H1 (cell line): ENCODE measurements at regions not wholly inside any gene's neighbourhood (a gene's known extent, or its start where the extent isn't known, plus 50 kb on each side); places are given as distances from the start of the nearest gene placed in this dataset.

Experiments
- CTCF ChIA-PET: fragments of 300-600 bp; sonication (Branson Sonifier 250); formaldehyde crosslinking; loops from one replicate; lab custom pipeline; 2021; ENCODE audit not compliant: partially characterized antibody; lab: Charles Lee
- POLR2A ChIA-PET: fragments of 300-600 bp; sonication (Branson Sonifier 250); formaldehyde crosslinking; loops from one replicate; lab custom pipeline; 2021; ENCODE audit warnings: inconsistent platforms; ENCODE audit not compliant: partially characterized antibody; lab: Charles Lee
- DNase-seq, 2 experiments: peaks; one replicate each; pipeline versions ENCODE4 v3.0.0 to v3.0.0-alpha.2; 2010 to 2022; ENCODE audit warnings: low spot score in 2 of 2, low read depth in 1 of 2, mixed read lengths in 1 of 2
- FAIRE-seq: peaks from 2 replicates; lab custom pipeline; 2011; peaks lifted over from hg19 to GRCh38; lab: Jason Lieb, UNC
- H2AFZ ChIP-seq: 2 replicates; pipeline ENCODE4 v1.8.1; 2012; ENCODE audit warnings: low read length, inconsistent platforms
- H2AK5ac ChIP-seq: 2 replicates; pipeline ENCODE4 v1.6.1; 2013; ENCODE audit warnings: low read depth, low read length
- H2BK120ac ChIP-seq: replicated peaks from 2 replicates; pipeline ENCODE3; 2013; ENCODE audit warnings: low read depth, low read length, inconsistent platforms
- H2BK12ac ChIP-seq: 2 replicates; pipeline ENCODE4 v1.6.1; 2013; ENCODE audit warnings: low read depth, low read length
- H2BK15ac ChIP-seq: 2 replicates; pipeline ENCODE4 v1.6.1; 2013; ENCODE audit warnings: low read length
- H2BK20ac ChIP-seq: 2 replicates; pipeline ENCODE4 v1.6.1; 2013; ENCODE audit warnings: low read length
- H2BK5ac ChIP-seq: 2 replicates; pipeline ENCODE4 v1.6.1; 2013; ENCODE audit warnings: low read depth, low read length
- H3K14ac ChIP-seq: 2 replicates; pipeline ENCODE4 v1.6.1; 2013; ENCODE audit warnings: inconsistent platforms; ENCODE audit not compliant: insufficient read length
- H3K18ac ChIP-seq: 2 replicates; pipeline ENCODE4 v1.6.1; 2013; ENCODE audit warnings: low read length; ENCODE audit errors: extremely low read depth
- H3K23ac ChIP-seq: 2 replicates; pipeline ENCODE4 v1.6.1; 2013; ENCODE audit warnings: inconsistent platforms; ENCODE audit not compliant: insufficient read length
- H3K23me2 ChIP-seq: 2 replicates; pipeline ENCODE4 v1.6.1; 2013; ENCODE audit warnings: low read depth, low read length
- H3K27ac ChIP-seq: 2 replicates; pipeline ENCODE4 v1.6.1; 2011; ENCODE audit warnings: low read depth, low read length, inconsistent platforms
- H3K27me3 ChIP-seq, 4 experiments: replicated peaks in 1 of 4; 1 replicate in 1 of 4; 2 replicates in 3 of 4; pipeline versions ENCODE4 v1.6.1 to v1.8.1; 2011 to 2013; ENCODE audit warnings: low read length in 3 of 4, mild to moderate bottlenecking in 3 of 4, inconsistent platforms in 2 of 4, mixed read lengths in 2 of 4, moderate library complexity in 1 of 4; ENCODE audit not compliant: control insufficient read depth in 3 of 4, insufficient read depth in 3 of 4; ENCODE audit errors: extremely low read depth in 1 of 4
- H3K36me3 ChIP-seq, 4 experiments: 2 replicates each; pipeline versions ENCODE4 v1.6.1 to v1.8.1; 2011 to 2013; ENCODE audit warnings: mild to moderate bottlenecking in 4 of 4, low read length in 3 of 4, moderate library complexity in 2 of 4, control low read depth in 1 of 4, inconsistent platforms in 1 of 4; ENCODE audit not compliant: insufficient read depth in 4 of 4, control insufficient read depth in 2 of 4
- H3K4ac ChIP-seq: replicated peaks from 2 replicates; pipeline ENCODE3; 2013; ENCODE audit warnings: low read length, low read depth, mixed read lengths, inconsistent platforms; ENCODE audit not compliant: insufficient read length
- H3K4me1 ChIP-seq, 4 experiments: replicated peaks in 1 of 4; 1 replicate in 1 of 4; 2 replicates in 3 of 4; pipeline versions ENCODE4 v1.6.1 to v1.8.1; 2011 to 2013; ENCODE audit warnings: low read length in 3 of 4, inconsistent platforms in 2 of 4, mixed read lengths in 1 of 4; ENCODE audit not compliant: insufficient read depth in 4 of 4, control insufficient read depth in 3 of 4
- H3K4me2 ChIP-seq, 2 experiments: 2 replicates each; pipeline versions ENCODE4 v1.6.1 to v1.8.1; 2011 to 2013; ENCODE audit warnings: low read depth in 2 of 2, low read length in 2 of 2, control low read depth in 1 of 2, inconsistent platforms in 1 of 2, mild to moderate bottlenecking in 1 of 2; ENCODE audit not compliant: insufficient read depth in 1 of 2
- H3K4me3 ChIP-seq, 4 experiments: fragments of 200-600, 300-600 bp in 1 of 4; sonication (generic), shearing (Covaris generic), sonication (Bioruptor Twin) in 1 of 4; 2 replicates each; pipeline versions ENCODE4 v1.5.1 to v1.8.1; 2011 to 2016; ENCODE audit warnings: low read length in 4 of 4, low read depth in 3 of 4, control low read depth in 2 of 4, inconsistent platforms in 2 of 4, mild to moderate bottlenecking in 2 of 4, mixed read lengths in 1 of 4, moderate library complexity in 1 of 4; ENCODE audit not compliant: insufficient read depth in 2 of 4; ENCODE audit errors: extremely low read depth in 1 of 4
- H3K56ac ChIP-seq: replicated peaks from 2 replicates; pipeline ENCODE3; 2013; ENCODE audit warnings: low read depth, mild to moderate bottlenecking, mixed read lengths, low read length, inconsistent platforms; ENCODE audit not compliant: insufficient read length
- H3K79me1 ChIP-seq: 2 replicates; pipeline ENCODE4 v1.6.1; 2013; ENCODE audit warnings: low read depth, low read length, control low read depth
- H3K79me2 ChIP-seq, 2 experiments: 2 replicates each; pipeline versions ENCODE4 v1.6.1 to v1.8.1; 2012 to 2013; ENCODE audit warnings: low read length in 2 of 2, mild to moderate bottlenecking in 2 of 2, inconsistent platforms in 1 of 2; ENCODE audit not compliant: insufficient read depth in 2 of 2, control insufficient read depth in 1 of 2
- H3K9ac ChIP-seq, 4 experiments: replicated peaks in 1 of 4; 1 replicate in 1 of 4; 2 replicates in 3 of 4; pipeline versions ENCODE4 v1.6.1 to v1.8.1; 2011 to 2013; ENCODE audit warnings: low read depth in 3 of 4, low read length in 3 of 4, control low read depth in 2 of 4, mild to moderate bottlenecking in 2 of 4, moderate library complexity in 2 of 4, inconsistent platforms in 1 of 4; ENCODE audit errors: extremely low read depth in 1 of 4
- H3K9me3 ChIP-seq, 2 experiments: 2 replicates each; pipeline versions ENCODE4 v1.6.1 to v1.8.1; 2012 to 2013; ENCODE audit warnings: mild to moderate bottlenecking in 2 of 2, moderate library complexity in 2 of 2, control low read depth in 1 of 2, inconsistent platforms in 1 of 2, low read depth in 1 of 2, low read length in 1 of 2, mixed read lengths in 1 of 2; ENCODE audit not compliant: insufficient read depth in 2 of 2
- H4K20me1 ChIP-seq, 2 experiments: replicated peaks in 1 of 2; 2 replicates each; pipeline versions ENCODE3 to v1.8.1; 2011 to 2013; ENCODE audit warnings: inconsistent platforms in 2 of 2, low read length in 2 of 2, mild to moderate bottlenecking in 1 of 2; ENCODE audit not compliant: insufficient read depth in 2 of 2, control insufficient read depth in 1 of 2
- H4K5ac ChIP-seq: 2 replicates; pipeline ENCODE4 v1.6.1; 2013; ENCODE audit warnings: low read length, low read depth, mixed read lengths, inconsistent platforms; ENCODE audit not compliant: insufficient read length
- H4K8ac ChIP-seq: 2 replicates; pipeline ENCODE4 v1.8.0; 2013; ENCODE audit warnings: mild to moderate bottlenecking, moderate library complexity, low read length, inconsistent platforms; ENCODE audit not compliant: insufficient read depth; ENCODE audit errors: extremely low read depth
- H4K91ac ChIP-seq: replicated peaks from 2 replicates; pipeline ENCODE3; 2013; ENCODE audit warnings: low read length, mixed read lengths, inconsistent platforms; ENCODE audit not compliant: insufficient read length
- CBX5 ChIP-seq: fragments of 300-800, 300-1000 bp; sonication (generic); IDR thresholded peaks from 2 replicates; pipeline ENCODE4 v1.7.1; 2016; ENCODE audit warnings: antibody characterized with exemption, low read length, low read depth
- CHD2 ChIP-seq: IDR thresholded peaks from 2 replicates; pipeline ENCODE4 v1.6.1; 2012; ENCODE audit warnings: low read length, improper control_type of control experiment
- CTBP2 ChIP-seq: IDR thresholded peaks from 2 replicates; pipeline ENCODE4 v1.7.0; 2011; ENCODE audit warnings: borderline replicate concordance, mild to moderate bottlenecking, moderate library complexity, mixed read lengths, low read length; ENCODE audit not compliant: insufficient read depth, insufficient read length
- EP300 ChIP-seq, 2 experiments: IDR thresholded peaks; 1 replicate in 1 of 2; 2 replicates in 1 of 2; pipeline ENCODE4 v1.6.1; 2011 to 2012; ENCODE audit warnings: low read depth in 2 of 2, low read length in 2 of 2, mild to moderate bottlenecking in 2 of 2, borderline replicate concordance in 1 of 2, inconsistent platforms in 1 of 2, moderate library complexity in 1 of 2
- GABPA ChIP-seq: IDR thresholded peaks from 2 replicates; pipeline ENCODE4 v1.6.1; 2011; ENCODE audit warnings: mild to moderate bottlenecking, low read length, moderate library complexity, borderline replicate concordance; ENCODE audit not compliant: insufficient read depth
- MAX ChIP-seq: IDR thresholded peaks from 2 replicates; pipeline ENCODE4 v1.6.1; 2012; ENCODE audit warnings: inconsistent platforms
- RXRA ChIP-seq: IDR thresholded peaks from 2 replicates; pipeline ENCODE4 v1.6.1; 2011; ENCODE audit warnings: low read depth, mild to moderate bottlenecking, low read length, moderate library complexity; ENCODE audit not compliant: insufficient read depth
- SAP30 ChIP-seq: fragments of 300-600 bp; sonication (generic); IDR thresholded peaks from 2 replicates; pipeline ENCODE4 v1.7.1; 2012; ENCODE audit warnings: low read length, moderate library complexity, mild to moderate bottlenecking, inconsistent platforms; ENCODE audit not compliant: insufficient read depth, insufficient replicate concordance
- SP1 ChIP-seq: IDR thresholded peaks from 2 replicates; pipeline ENCODE4 v1.6.1; 2011; ENCODE audit warnings: low read depth, low read length
- SRF ChIP-seq: IDR thresholded peaks from 2 replicates; pipeline ENCODE4 v1.6.1; 2011; ENCODE audit warnings: mild to moderate bottlenecking, low read depth, low read length, moderate library complexity
- SUZ12 ChIP-seq: fragments of 200-600 bp; sonication (generic); IDR thresholded peaks from 2 replicates; pipeline ENCODE4 v1.6.1; 2012; ENCODE audit warnings: mild to moderate bottlenecking, inconsistent platforms, low read length, moderate library complexity, mixed read lengths
- YY1 ChIP-seq: IDR thresholded peaks from 2 replicates; pipeline ENCODE4 v1.6.1; 2011; ENCODE audit warnings: low read depth, mild to moderate bottlenecking, low read length
- WGBS, 2 experiments: shearing (Covaris generic) in 1 of 2; methylation state at CpG; one replicate each; pipeline versions ENCODE4 v1.1.6 to v1.1.7; 2013 to 2015; ENCODE audit warnings: low lambda C conversion rate in 2 of 2, mixed read lengths in 2 of 2, inconsistent platforms in 1 of 2, low coverage in 1 of 2, missing lambda C conversion rate in 1 of 2; ENCODE audit not compliant: insufficient replicate concordance in 2 of 2, insufficient coverage in 1 of 2, insufficient read length in 1 of 2; ENCODE audit errors: extremely low coverage in 1 of 2, missing lambda C conversion rate in 1 of 2; 5-methylcytosine and 5-hydroxymethylcytosine counted together

- ChIA-PET CTCF (interaction anchor here (1.3 to 2.9 kb wide), 5 partner anchors 24 to 738 kb away, joined by 4 to 32 read pairs (median 6); no protein-coding TSS in a partner anchor), POLR2A (no interaction called here)
- DNase-seq (no peak), FAIRE-seq (no peak)
- Histone ChIP-seq H3K18ac (no peak overlapping the region), H2BK5ac (no peak overlapping the region), H2AK5ac (no peak overlapping the region; the same call in 1 of the 2 replicates), H3K27ac (no peak overlapping the region), H3K9me3 (no peaks in the 10 kb centered on the region), H3K14ac (no peak overlapping the region), H4K91ac (no peak overlapping the region), H3K27me3 (no peaks in the 10 kb centered on the region; a peak in 1 of 7 replicates), H2BK15ac (no peak overlapping the region), H3K79me2 (no peaks in the 10 kb centered on the region), H3K36me3 (no peaks in the 10 kb centered on the region), H3K56ac (no peak overlapping the region), H2BK12ac (no peak overlapping the region), H2BK20ac (no peak overlapping the region), H4K8ac (no peak overlapping the region), H3K4me3 (no peak overlapping the region), H3K4ac (no peak overlapping the region), H4K20me1 (no peaks in the 10 kb centered on the region), H3K4me1 (peaks cover 0 to 7% (median 3%) of the 10 kb centered on the region in 4 experiments; a peak in 2 of 7 replicates), H3K4me2 (no peak overlapping the region), H3K9ac (no peak overlapping the region), H4K5ac (no peak overlapping the region), H3K23ac (no peak overlapping the region), H2BK120ac (no peak overlapping the region), H2AFZ (no peak overlapping the region), H3K23me2 (no peaks in the 10 kb centered on the region), H3K79me1 (no peaks in the 10 kb centered on the region)
- TF ChIP-seq CTBP2 (no peak), RXRA (no peak), SAP30 (no peak), SUZ12 (no peak), YY1 (no peak), CHD2 (no peak), EP300 (IDR thresholded peaks at IDR 0.05; ENCODE audit: borderline replicate concordance in 1 of 2, low read depth in 2 of 2, low read length in 2 of 2) (no peak), CBX5 (no peak), MAX (no peak), SP1 (no peak), GABPA (no peak), SRF (no peak)
- 89% methylated on average over 14 of the region's 14 CpGs; no CpG with 5 or more reads in 1 of the 2 experiments for WGBS, 2 experiments
Observed at GRCh38 chr10:129029851-129030602, 437.0 kb upstream of the MGMT start.
